ENCODE measurements at regions not wholly inside any gene's neighbourhood (a gene's known extent, or its start where the extent isn't known, plus 50 kb on each side); places are given as distances from the start of the nearest gene placed in this dataset.

DNA sequence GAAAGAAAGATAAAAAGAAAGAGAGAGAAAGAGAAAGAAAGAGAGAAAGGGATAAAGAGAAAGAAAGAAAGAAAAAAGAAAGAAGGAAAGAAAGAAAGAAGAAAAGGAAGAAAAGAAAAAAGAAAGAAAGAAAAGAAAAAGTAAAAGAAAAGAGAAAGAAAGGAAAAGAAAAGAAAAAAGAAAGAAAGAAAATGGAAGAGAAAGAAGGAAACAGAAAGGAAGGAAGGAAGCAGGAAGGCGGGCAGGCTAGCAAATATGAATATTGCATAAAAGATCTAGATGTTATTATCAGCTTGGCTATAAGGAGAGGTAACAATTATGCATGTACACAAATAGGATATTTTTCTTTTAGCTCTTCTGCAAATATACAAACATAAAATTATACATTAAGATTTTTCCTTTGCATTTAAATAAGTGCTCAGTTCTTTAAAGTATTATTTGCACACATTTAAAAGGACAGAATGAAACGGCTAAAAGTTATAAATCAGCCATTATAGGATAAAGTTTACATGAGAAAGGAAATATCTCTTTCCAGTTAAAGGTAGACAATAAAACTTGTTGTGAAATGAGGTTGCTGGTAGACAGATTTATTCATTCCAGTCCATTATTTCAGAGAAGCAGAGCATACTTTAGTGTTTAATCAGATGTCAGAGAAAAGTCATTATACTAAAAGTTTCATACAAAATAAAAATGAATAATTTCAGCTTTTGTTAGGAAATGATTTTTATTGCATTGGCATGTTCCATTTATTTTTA lies 511.4 kb downstream of the KCNJ3 start (continued):
- TF ChIP-seq, protein P1, sequence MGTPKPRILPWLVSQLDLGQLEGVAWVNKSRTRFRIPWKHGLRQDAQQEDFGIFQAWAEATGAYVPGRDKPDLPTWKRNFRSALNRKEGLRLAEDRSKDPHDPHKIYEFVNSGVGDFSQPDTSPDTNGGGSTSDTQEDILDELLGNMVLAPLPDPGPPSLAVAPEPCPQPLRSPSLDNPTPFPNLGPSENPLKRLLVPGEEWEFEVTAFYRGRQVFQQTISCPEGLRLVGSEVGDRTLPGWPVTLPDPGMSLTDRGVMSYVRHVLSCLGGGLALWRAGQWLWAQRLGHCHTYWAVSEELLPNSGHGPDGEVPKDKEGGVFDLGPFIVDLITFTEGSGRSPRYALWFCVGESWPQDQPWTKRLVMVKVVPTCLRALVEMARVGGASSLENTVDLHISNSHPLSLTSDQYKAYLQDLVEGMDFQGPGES (IDR thresholded peaks at IDR 0.05; ENCODE audit: low read depth, low read length): no peak
- TF ChIP-seq POLR2AphosphoS5 (IDR thresholded peaks at IDR 0.05; ENCODE audit: low read depth, low read length): no peak

DNA sequence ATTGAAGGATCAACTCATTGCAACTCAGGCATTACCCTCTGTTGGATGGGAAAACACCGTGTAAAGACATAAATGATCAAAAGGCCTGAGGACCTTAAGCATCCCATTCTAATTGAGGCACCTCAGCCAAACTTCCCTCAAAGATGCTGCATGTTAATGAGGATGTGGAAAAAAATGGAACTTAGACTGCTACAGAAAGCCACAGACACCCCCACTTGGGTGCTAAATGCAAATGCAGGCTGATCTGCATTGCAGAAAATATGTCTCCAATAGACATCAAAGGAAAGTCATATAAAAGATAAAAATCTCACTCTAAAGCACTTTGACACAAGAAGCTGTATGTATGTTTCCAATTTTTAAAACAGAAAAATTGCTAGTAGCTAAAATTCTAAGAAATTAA lies 504.7 kb downstream of the KCNJ3 start:
- H4K20me1 ChIP-seq (ENCODE audit: insufficient read depth): no peaks in the 10 kb centered on the region
- H3K4me2 ChIP-seq: no peak overlapping the region
- H3K4me3 ChIP-seq (ENCODE audit: low read depth in 2 of 2, low read length in 1 of 2): no peak overlapping the region
- no peaks in the 10 kb centered on the region for H3K9me2 ChIP-seq
- H3K9me3 ChIP-seq: no peaks in the 10 kb centered on the region
- no peaks in the 10 kb centered on the region for H3F3A ChIP-seq (replicated peaks; ENCODE audit: insufficient read depth)
- CTCF ChIA-PET: interaction anchor here (2.2 kb wide), 1 partner anchor 579 kb away, joined by 7 read pairs; no protein-coding TSS in a partner anchor
- no peaks in the 10 kb centered on the region for H3K27me3 ChIP-seq (ENCODE audit: insufficient read depth)
- no peak overlapping the region for H3K27ac ChIP-seq (ENCODE audit: low read depth in 2 of 2, low read length in 1 of 2)
- H3K79me2 ChIP-seq (ENCODE audit: insufficient read depth): no peaks in the 10 kb centered on the region
- no peaks in the 10 kb centered on the region for H3K4me1 ChIP-seq (ENCODE audit: control insufficient read depth in 1 of 2, insufficient read depth in 2 of 2, low read depth in 1 of 2, low read length in 1 of 2)
- DNase-seq: no peak
- 8% methylated on average over 1 of the region's 1 CpG for WGBS (ENCODE audit: low lambda C conversion rate)
- H3K36me3 ChIP-seq (replicated peaks in 1 of 2; ENCODE audit: control insufficient read depth in 1 of 2, insufficient read depth in 2 of 2, low read length in 1 of 2): no peaks in the 10 kb centered on the region
- POLR2A ChIA-PET: no interaction called here
- no peak overlapping the region for H2AFZ ChIP-seq (ENCODE audit: low read depth)
- no peak overlapping the region for H3K9ac ChIP-seq
- TF ChIP-seq RAD21 (IDR thresholded peaks at IDR 0.05; ENCODE audit: low read length) (peak; percentile 32), POLR2AphosphoS5 (IDR thresholded peaks at IDR 0.05; ENCODE audit: low read depth, low read length) (no peak), TEAD4 (IDR thresholded peaks at IDR 0.05; ENCODE audit: borderline replicate concordance, insufficient read depth) (no peak), MEF2A (IDR thresholded peaks at IDR 0.05; ENCODE audit: borderline replicate concordance, low read depth) (no peak)
- TF ChIP-seq, protein P2, sequence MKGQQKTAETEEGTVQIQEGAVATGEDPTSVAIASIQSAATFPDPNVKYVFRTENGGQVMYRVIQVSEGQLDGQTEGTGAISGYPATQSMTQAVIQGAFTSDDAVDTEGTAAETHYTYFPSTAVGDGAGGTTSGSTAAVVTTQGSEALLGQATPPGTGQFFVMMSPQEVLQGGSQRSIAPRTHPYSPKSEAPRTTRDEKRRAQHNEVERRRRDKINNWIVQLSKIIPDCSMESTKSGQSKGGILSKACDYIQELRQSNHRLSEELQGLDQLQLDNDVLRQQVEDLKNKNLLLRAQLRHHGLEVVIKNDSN (IDR thresholded peaks at IDR 0.05; ENCODE audit: borderline replicate concordance, low read depth): no peak
- TF ChIP-seq, protein P3, sequence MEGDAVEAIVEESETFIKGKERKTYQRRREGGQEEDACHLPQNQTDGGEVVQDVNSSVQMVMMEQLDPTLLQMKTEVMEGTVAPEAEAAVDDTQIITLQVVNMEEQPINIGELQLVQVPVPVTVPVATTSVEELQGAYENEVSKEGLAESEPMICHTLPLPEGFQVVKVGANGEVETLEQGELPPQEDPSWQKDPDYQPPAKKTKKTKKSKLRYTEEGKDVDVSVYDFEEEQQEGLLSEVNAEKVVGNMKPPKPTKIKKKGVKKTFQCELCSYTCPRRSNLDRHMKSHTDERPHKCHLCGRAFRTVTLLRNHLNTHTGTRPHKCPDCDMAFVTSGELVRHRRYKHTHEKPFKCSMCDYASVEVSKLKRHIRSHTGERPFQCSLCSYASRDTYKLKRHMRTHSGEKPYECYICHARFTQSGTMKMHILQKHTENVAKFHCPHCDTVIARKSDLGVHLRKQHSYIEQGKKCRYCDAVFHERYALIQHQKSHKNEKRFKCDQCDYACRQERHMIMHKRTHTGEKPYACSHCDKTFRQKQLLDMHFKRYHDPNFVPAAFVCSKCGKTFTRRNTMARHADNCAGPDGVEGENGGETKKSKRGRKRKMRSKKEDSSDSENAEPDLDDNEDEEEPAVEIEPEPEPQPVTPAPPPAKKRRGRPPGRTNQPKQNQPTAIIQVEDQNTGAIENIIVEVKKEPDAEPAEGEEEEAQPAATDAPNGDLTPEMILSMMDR (IDR thresholded peaks at IDR 0.05): 0 out of 2 replicates have a peak, but pooled peaks have one; percentile 11

DNA sequence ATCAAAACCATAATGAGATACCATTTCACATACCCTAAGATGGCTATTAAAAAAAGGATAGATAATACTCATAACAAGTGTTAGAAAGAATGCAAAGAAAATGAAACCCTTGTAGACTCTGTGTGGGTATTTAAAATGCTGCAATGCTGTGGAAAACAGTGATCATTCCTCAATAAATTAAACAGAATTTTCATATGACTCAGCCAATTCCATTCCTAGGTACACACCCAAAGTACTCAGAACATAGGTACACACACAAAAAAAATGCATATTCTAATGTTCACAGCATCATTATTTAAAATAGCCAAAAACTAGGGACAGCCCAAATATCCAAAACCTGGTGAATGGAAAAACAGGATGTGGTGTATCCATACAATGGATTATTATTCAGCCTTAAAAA lies 502.3 kb downstream of the KCNJ3 start:
- H3K79me2 ChIP-seq (ENCODE audit: insufficient read depth): no peaks in the 10 kb centered on the region
- H3K4me2 ChIP-seq: no peak overlapping the region
- ChIA-PET POLR2A (no interaction called here), CTCF (no interaction called here)
- no peaks in the 10 kb centered on the region for H3K27me3 ChIP-seq (ENCODE audit: insufficient read depth)
- H2AFZ ChIP-seq (ENCODE audit: low read depth): no peak overlapping the region
- H3K4me3 ChIP-seq (ENCODE audit: low read depth in 2 of 2, low read length in 1 of 2): no peak overlapping the region
- no peak overlapping the region for H3K9ac ChIP-seq
- no peaks in the 10 kb centered on the region for H4K20me1 ChIP-seq (ENCODE audit: insufficient read depth)
- H3K36me3 ChIP-seq (replicated peaks in 1 of 2; ENCODE audit: control insufficient read depth in 1 of 2, insufficient read depth in 2 of 2, low read length in 1 of 2): no peaks in the 10 kb centered on the region
- H3F3A ChIP-seq (replicated peaks; ENCODE audit: insufficient read depth): no peaks in the 10 kb centered on the region
- no peaks in the 10 kb centered on the region for H3K9me2 ChIP-seq
- no peaks in the 10 kb centered on the region for H3K9me3 ChIP-seq
- no peak overlapping the region for H3K27ac ChIP-seq (ENCODE audit: low read depth in 2 of 2, low read length in 1 of 2)
- H3K4me1 ChIP-seq (ENCODE audit: control insufficient read depth in 1 of 2, insufficient read depth in 2 of 2, low read depth in 1 of 2, low read length in 1 of 2): no peaks in the 10 kb centered on the region
- DNase-seq: no peak
- TF ChIP-seq FOSL2 (IDR thresholded peaks at IDR 0.05; ENCODE audit: borderline replicate concordance, low read depth): no peak
- no peak for TF ChIP-seq EP300 (IDR thresholded peaks at IDR 0.05; ENCODE audit: borderline replicate concordance in 1 of 2, low read depth in 1 of 2, low read length in 1 of 2)
- TF ChIP-seq, protein P4, sequence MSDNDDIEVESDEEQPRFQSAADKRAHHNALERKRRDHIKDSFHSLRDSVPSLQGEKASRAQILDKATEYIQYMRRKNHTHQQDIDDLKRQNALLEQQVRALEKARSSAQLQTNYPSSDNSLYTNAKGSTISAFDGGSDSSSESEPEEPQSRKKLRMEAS (IDR thresholded peaks at IDR 0.05; ENCODE audit: low read depth): no peak
- TF ChIP-seq ELF1 (IDR thresholded peaks at IDR 0.05): no peak
- no peak for TF ChIP-seq RXRA (IDR thresholded peaks at IDR 0.05; ENCODE audit: borderline replicate concordance, low read depth)
- TF ChIP-seq, protein P2 (IDR thresholded peaks at IDR 0.05; ENCODE audit: borderline replicate concordance, low read depth): no peak
- TF ChIP-seq JUND (IDR thresholded peaks at IDR 0.05): no peak
- no peak for TF ChIP-seq POLR2AphosphoS5 (IDR thresholded peaks at IDR 0.05; ENCODE audit: low read depth, low read length)
- TF ChIP-seq, protein P5, sequence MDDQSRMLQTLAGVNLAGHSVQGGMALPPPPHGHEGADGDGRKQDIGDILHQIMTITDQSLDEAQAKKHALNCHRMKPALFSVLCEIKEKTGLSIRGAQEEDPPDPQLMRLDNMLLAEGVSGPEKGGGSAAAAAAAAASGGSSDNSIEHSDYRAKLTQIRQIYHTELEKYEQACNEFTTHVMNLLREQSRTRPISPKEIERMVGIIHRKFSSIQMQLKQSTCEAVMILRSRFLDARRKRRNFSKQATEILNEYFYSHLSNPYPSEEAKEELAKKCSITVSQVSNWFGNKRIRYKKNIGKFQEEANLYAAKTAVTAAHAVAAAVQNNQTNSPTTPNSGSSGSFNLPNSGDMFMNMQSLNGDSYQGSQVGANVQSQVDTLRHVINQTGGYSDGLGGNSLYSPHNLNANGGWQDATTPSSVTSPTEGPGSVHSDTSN (IDR thresholded peaks at IDR 0.05): no peak
- TF ChIP-seq RCOR1 (IDR thresholded peaks at IDR 0.05; ENCODE audit: low read length): no peak
- no peak for TF ChIP-seq YY1 (IDR thresholded peaks at IDR 0.05; ENCODE audit: low read depth)
- TF ChIP-seq, protein P1 (IDR thresholded peaks at IDR 0.05; ENCODE audit: low read depth, low read length): no peak
- no peak for TF ChIP-seq SIN3A (IDR thresholded peaks at IDR 0.05; ENCODE audit: borderline replicate concordance, low read depth, low read length)
- TF ChIP-seq TEAD4 (IDR thresholded peaks at IDR 0.05; ENCODE audit: borderline replicate concordance, insufficient read depth): no peak
